DND-41 (cell line): ENCODE measurements at regions not wholly inside any gene's neighbourhood (a gene's known extent, or its start where the extent isn't known, plus 50 kb on each side); places are given as distances from the start of the nearest gene placed in this dataset.

Experiments used
- ATAC-seq: fragments of 200-7000 bp; cut with Tn5 transposase; 3 replicates; pipeline ENCODE4 v1.9.1; 2021; ENCODE audit warnings: low read depth; ENCODE audit not compliant: insufficient read depth
- DNase-seq: peaks from one replicate; pipeline ENCODE4 v3.0.0-alpha.2; 2020
- H2AFZ ChIP-seq: 2 replicates; pipeline ENCODE4 v1.6.0; 2012; ENCODE audit warnings: low read depth, low read length
- H3K27ac ChIP-seq: 2 replicates; pipeline ENCODE4 v1.5.1; 2012; ENCODE audit warnings: low read length, inconsistent platforms
- H3K27me3 ChIP-seq: fragments of 200-600 bp; sonication (generic); 2 replicates; pipeline ENCODE4 v1.6.0; 2012; ENCODE audit warnings: low read length, mild to moderate bottlenecking, inconsistent platforms; ENCODE audit not compliant: insufficient read depth, poor library complexity
- H3K36me3 ChIP-seq: 2 replicates; pipeline ENCODE4 v1.5.1; 2012; ENCODE audit warnings: low read length, inconsistent platforms; ENCODE audit not compliant: insufficient read depth
- H3K4me1 ChIP-seq: 2 replicates; pipeline ENCODE4 v1.5.1; 2012; ENCODE audit warnings: mild to moderate bottlenecking, low read length; ENCODE audit not compliant: insufficient read depth
- H3K4me2 ChIP-seq: 2 replicates; pipeline ENCODE4 v1.6.0; 2012; ENCODE audit warnings: mild to moderate bottlenecking, moderate library complexity, low read length, inconsistent platforms; ENCODE audit not compliant: insufficient read depth
- H3K4me3 ChIP-seq, 2 experiments: fragments of 200-600 bp in 1 of 2; shearing (Covaris generic) in 1 of 2; 2 replicates each; pipeline ENCODE4 v1.5.1; 2012 to 2016; ENCODE audit warnings: inconsistent platforms in 2 of 2, low read length in 2 of 2, mild to moderate bottlenecking in 2 of 2, low read depth in 1 of 2, moderate library complexity in 1 of 2
- H3K79me2 ChIP-seq: 2 replicates; pipeline ENCODE4 v1.6.0; 2012; ENCODE audit warnings: low read length, inconsistent platforms; ENCODE audit not compliant: insufficient read depth
- H3K9ac ChIP-seq: 2 replicates; pipeline ENCODE4 v1.6.0; 2012; ENCODE audit warnings: low read depth, mild to moderate bottlenecking, inconsistent platforms, low read length, moderate library complexity
- H3K9me3 ChIP-seq: 2 replicates; pipeline ENCODE4 v1.5.1; 2012; ENCODE audit warnings: low read length, moderate library complexity, mild to moderate bottlenecking, inconsistent platforms; ENCODE audit not compliant: insufficient read depth, severe bottlenecking
- H4K20me1 ChIP-seq: 2 replicates; pipeline ENCODE4 v1.6.0; 2012; ENCODE audit warnings: low read length; ENCODE audit not compliant: insufficient read depth
- CTCF ChIP-seq: IDR thresholded peaks from 2 replicates; pipeline ENCODE4 v1.5.1; 2012; ENCODE audit warnings: borderline replicate concordance, low read length, moderate library complexity, mild to moderate bottlenecking; ENCODE audit not compliant: poor library complexity, severe bottlenecking; ENCODE audit errors: extremely low read depth
- EZH2 ChIP-seq: IDR thresholded peaks from 3 replicates; pipeline ENCODE4 v1.6.1; 2012; ENCODE audit warnings: borderline replicate concordance, low read depth, mild to moderate bottlenecking, moderate library complexity, low read length, inconsistent platforms; ENCODE audit not compliant: severe bottlenecking

GRCh38 chr5:166493612-166494011 is 1797.8 kb upstream of the WWC1 start:
- H2AFZ ChIP-seq, result no peak overlapping the region
- no peak overlapping the region for H3K4me2 ChIP-seq
- no peak overlapping the region for H3K9ac ChIP-seq
- H3K36me3 ChIP-seq, result no peaks in the 10 kb centered on the region
- H4K20me1 ChIP-seq, result no peaks in the 10 kb centered on the region
- no peaks in the 10 kb centered on the region for H3K4me1 ChIP-seq
- no peaks in the 10 kb centered on the region for H3K27me3 ChIP-seq
- H3K79me2 ChIP-seq, result no peaks in the 10 kb centered on the region
- H3K27ac ChIP-seq, result no peak overlapping the region
- H3K4me3 ChIP-seq, result no peak overlapping the region
- TF ChIP-seq EZH2, result no peak
- no peak for TF ChIP-seq CTCF
- H3K9me3 ChIP-seq, result no peaks in the 10 kb centered on the region
- DNase-seq (no peak), ATAC-seq (no peak)

- H3K4me1 ChIP-seq, result no peaks in the 10 kb centered on the region
- no peaks in the 10 kb centered on the region for H4K20me1 ChIP-seq
- H3K4me3 ChIP-seq, result no peak overlapping the region
- DNase-seq, result no peak
- no peak overlapping the region for H2AFZ ChIP-seq
- no peaks in the 10 kb centered on the region for H3K27me3 ChIP-seq
- no peak for TF ChIP-seq EZH2
- TF ChIP-seq CTCF, result no peak
- H3K9ac ChIP-seq, result no peak overlapping the region
- H3K9me3 ChIP-seq, result no peaks in the 10 kb centered on the region
- no peak for ATAC-seq
- H3K27ac ChIP-seq, result no peak overlapping the region
- no peak overlapping the region for H3K4me2 ChIP-seq
- H3K79me2 ChIP-seq, result no peaks in the 10 kb centered on the region
- H3K36me3 ChIP-seq, result no peaks in the 10 kb centered on the region
These were observed 1793.8 kb upstream of the WWC1 start for GRCh38 chr5:166497496-166498104.

- TF ChIP-seq EZH2 (no peak), CTCF (no peak)
- H3K36me3 ChIP-seq, result no peaks in the 10 kb centered on the region
- DNase-seq (no peak), ATAC-seq (no peak)
- no peaks in the 10 kb centered on the region for H3K79me2 ChIP-seq
- no peaks in the 10 kb centered on the region for H3K9me3 ChIP-seq
- H2AFZ ChIP-seq, result no peak overlapping the region
- no peaks in the 10 kb centered on the region for H3K27me3 ChIP-seq
- no peak overlapping the region for H3K27ac ChIP-seq
- H3K9ac ChIP-seq, result no peak overlapping the region
- H3K4me2 ChIP-seq, result no peak overlapping the region
- H3K4me1 ChIP-seq, result no peaks in the 10 kb centered on the region
- no peak overlapping the region for H3K4me3 ChIP-seq
- no peaks in the 10 kb centered on the region for H4K20me1 ChIP-seq
These were observed 1791.8 kb upstream of the WWC1 start for GRCh38 chr5:166499447-166500240.
